ENCODE measurements at regions not wholly inside any gene's neighbourhood (a gene's known extent, or its start where the extent isn't known, plus 50 kb on each side); places are given as distances from the start of the nearest gene placed in this dataset.

- intact Hi-C loops (cut with DNase I; ENCODE audit: low total_unique reads): no loop called here
These were observed 312.8 kb downstream of the NSG2 start for GRCh38 chr5:174358276-174358675.

GRCh38 chr5:174359071-174359470, 313.6 kb downstream of the NSG2 start:
- intact Hi-C loops (cut with DNase I; ENCODE audit: low total_unique reads): no loop called here
- Histone ChIP-seq H3K9me3 (peaks cover 0 to 12% (median 6%) of the 10 kb centered on the region in 3 donors), H3K4me1 (no peaks in the 10 kb centered on the region), H3K4me3 (no peak overlapping the region), H3K27ac (no peak overlapping the region), H3K27me3 (no peaks in the 10 kb centered on the region), H3K36me3 (no peaks in the 10 kb centered on the region)
- no peak for TF ChIP-seq CTCF (IDR thresholded peaks at IDR 0.05)
- no peak for DNase-seq

More at GRCh38 chr5:174358276-174358675, 312.8 kb downstream of the NSG2 start:
- DNase-seq: no peak
- Histone ChIP-seq H3K4me1 (no peaks in the 10 kb centered on the region), H3K36me3 (no peaks in the 10 kb centered on the region), H3K27me3 (no peaks in the 10 kb centered on the region), H3K27ac (no peak overlapping the region), H3K4me3 (no peak overlapping the region), H3K9me3 (peaks cover 0 to 12% (median 6%) of the 10 kb centered on the region in 3 donors)
- no peak for TF ChIP-seq CTCF (IDR thresholded peaks at IDR 0.05)

- intact Hi-C loops (cut with DNase I; ENCODE audit: low total_unique reads): no loop called here
- no peaks in the 10 kb centered on the region for H3K4me1 ChIP-seq
- H3K27ac ChIP-seq: no peak overlapping the region
- H3K9me3 ChIP-seq: peaks cover 0 to 12% (median 6%) of the 10 kb centered on the region in 3 donors
- H3K36me3 ChIP-seq: no peaks in the 10 kb centered on the region
- no peak overlapping the region for H3K4me3 ChIP-seq
- no peak for TF ChIP-seq CTCF (IDR thresholded peaks at IDR 0.05)
- peaks cover 0 to 3% of the 10 kb centered on the region in 2 donors for H3K27me3 ChIP-seq
- no peak for DNase-seq
These were observed 317.0 kb downstream of the NSG2 start for GRCh38 chr5:174362514-174362913.

- Histone ChIP-seq H3K4me1 (no peaks in the 10 kb centered on the region), H3K27ac (no peak overlapping the region), H3K36me3 (no peaks in the 10 kb centered on the region), H3K4me3 (no peak overlapping the region), H3K27me3 (peaks cover 0 to 4% of the 10 kb centered on the region in 2 donors), H3K9me3 (peaks cover 0 to 12% (median 6%) of the 10 kb centered on the region in 3 donors)
- intact Hi-C loops (cut with DNase I; ENCODE audit: low total_unique reads): no loop called here
- DNase-seq: no peak
- TF ChIP-seq CTCF (IDR thresholded peaks at IDR 0.05): no peak
These were observed 318.4 kb downstream of the NSG2 start for GRCh38 chr5:174363934-174364333.

- no peak for TF ChIP-seq CTCF (IDR thresholded peaks at IDR 0.05)
- H3K36me3 ChIP-seq: no peaks in the 10 kb centered on the region
- DNase-seq: no peak
These were observed 319.2 kb downstream of the NSG2 start for GRCh38 chr5:174364676-174365075.

GRCh38 chr5:174371600-174372094, 326.1 kb downstream of the NSG2 start:
- no peak for TF ChIP-seq CTCF (IDR thresholded peaks at IDR 0.05)
- Histone ChIP-seq H3K27ac (no peak overlapping the region), H3K9me3 (no peaks in the 10 kb centered on the region), H3K4me3 (no peak overlapping the region), H3K4me1 (no peaks in the 10 kb centered on the region), H3K36me3 (no peaks in the 10 kb centered on the region), H3K27me3 (peaks cover 0 to 4% of the 10 kb centered on the region in 2 donors)
- intact Hi-C loops (cut with DNase I; ENCODE audit: low total_unique reads): no loop called here
- DNase-seq: no peak

More at GRCh38 chr5:174364676-174365075, 319.2 kb downstream of the NSG2 start:
- no peak overlapping the region for H3K27ac ChIP-seq
- H3K4me1 ChIP-seq: no peaks in the 10 kb centered on the region
- H3K9me3 ChIP-seq: peaks cover 0 to 12% (median 6%) of the 10 kb centered on the region in 3 donors
- intact Hi-C loops (cut with DNase I; ENCODE audit: low total_unique reads): no loop called here
- no peak overlapping the region for H3K4me3 ChIP-seq
- H3K27me3 ChIP-seq: peaks cover 0 to 4% of the 10 kb centered on the region in 2 donors
